Body of pancreas (tissue), 4 donors: ENCODE measurements at regions not wholly inside any gene's neighbourhood (a gene's known extent, or its start where the extent isn't known, plus 50 kb on each side); places are given as distances from the start of the nearest gene placed in this dataset.

Experiments used
- ATAC-seq: fragments of 150-250 bp; one replicate; pipeline ENCODE4 v1.9.1; 2016
- DNase-seq, 4 donors: peaks; one replicate each; pipeline ENCODE4 v3.0.0-alpha.2; 2019
- H3K27ac ChIP-seq, 4 donors: fragments of 200-600 bp; sonication (generic); 1 replicate in 3 of 4; 2 replicates in 1 of 4; pipeline versions ENCODE4 v1.5.1 to v1.6.1; 2016 to 2019; ENCODE audit warnings: mild to moderate bottlenecking in 1 of 4, mixed read lengths in 1 of 4, moderate library complexity in 1 of 4
- H3K27me3 ChIP-seq, 2 donors: fragments of 200-600 bp; sonication (generic); one replicate each; pipeline ENCODE4 v1.6.0; 2016; ENCODE audit warnings: mild to moderate bottlenecking in 1 of 2
- H3K36me3 ChIP-seq, 2 donors: fragments of 200-600 bp; sonication (generic); replicated peaks in 1 of 2; 2 replicates each; pipeline ENCODE4 v1.5.1; 2016; ENCODE audit warnings: low read depth in 2 of 2; ENCODE audit not compliant: insufficient read depth in 1 of 2
- H3K4me1 ChIP-seq: fragments of 200-600 bp; sonication (generic); one replicate; pipeline ENCODE4 v1.6.0; 2016
- H3K4me3 ChIP-seq, 2 donors: fragments of 200-600 bp; sonication (generic); 1 replicate in 1 of 2; 2 replicates in 1 of 2; pipeline ENCODE4 v1.5.1; 2016 to 2019
- H3K9me3 ChIP-seq, 3 donors: fragments of 200-600 bp; sonication (generic); 1 replicate in 2 of 3; 2 replicates in 1 of 3; pipeline ENCODE4 v1.5.1; 2016
- POLR2A ChIP-seq, 3 donors: fragments of 450-650 bp; IDR thresholded peaks; one replicate each; pipeline ENCODE4 v1.6.1; 2016; ENCODE audit warnings: antibody characterized with exemption in 3 of 3, mild to moderate bottlenecking in 2 of 3
- WGBS, 2 donors: methylation state at CpG; one replicate each; pipeline ENCODE4 v1.1.5; 2017; 5-methylcytosine and 5-hydroxymethylcytosine counted together
- intact Hi-C: fragments of 100-400 bp; cut with DNase I; formaldehyde crosslinking; loops from one replicate; pipeline ENCODE4 v1.15.1; 2023
- TF ChIP-seq, protein P1 (sequence below), 7 experiments: fragments of 450-650 bp in 4 of 7; fragments of 200-600 bp in 3 of 7; sonication (generic) in 3 of 7; IDR thresholded peaks; one replicate each; pipeline ENCODE4 v1.5.1; 2016 to 2019; ENCODE audit warnings: antibody characterized with exemption in 7 of 7

DNA sequence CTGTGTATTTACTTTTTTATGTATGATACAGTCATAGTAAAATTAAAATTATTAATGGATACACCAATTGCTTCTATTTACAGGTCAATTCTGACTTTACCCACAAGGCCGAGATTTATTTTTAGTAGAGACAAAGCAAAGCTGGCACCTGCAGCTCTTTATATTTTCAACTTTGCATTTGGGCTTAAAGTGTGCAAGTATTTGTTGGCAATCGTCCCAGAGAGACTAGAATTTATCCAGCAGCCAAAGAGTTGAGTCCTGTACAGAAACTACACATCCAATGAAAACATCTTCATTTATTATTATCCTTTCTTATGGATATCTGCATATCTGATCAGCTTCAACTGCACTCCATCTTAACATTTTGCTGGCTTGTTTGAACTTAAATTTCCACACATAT lies 485.6 kb downstream of the SOX11 start:
- no peak for TF ChIP-seq POLR2A (IDR thresholded peaks at IDR 0.05)
- TF ChIP-seq, protein P1, sequence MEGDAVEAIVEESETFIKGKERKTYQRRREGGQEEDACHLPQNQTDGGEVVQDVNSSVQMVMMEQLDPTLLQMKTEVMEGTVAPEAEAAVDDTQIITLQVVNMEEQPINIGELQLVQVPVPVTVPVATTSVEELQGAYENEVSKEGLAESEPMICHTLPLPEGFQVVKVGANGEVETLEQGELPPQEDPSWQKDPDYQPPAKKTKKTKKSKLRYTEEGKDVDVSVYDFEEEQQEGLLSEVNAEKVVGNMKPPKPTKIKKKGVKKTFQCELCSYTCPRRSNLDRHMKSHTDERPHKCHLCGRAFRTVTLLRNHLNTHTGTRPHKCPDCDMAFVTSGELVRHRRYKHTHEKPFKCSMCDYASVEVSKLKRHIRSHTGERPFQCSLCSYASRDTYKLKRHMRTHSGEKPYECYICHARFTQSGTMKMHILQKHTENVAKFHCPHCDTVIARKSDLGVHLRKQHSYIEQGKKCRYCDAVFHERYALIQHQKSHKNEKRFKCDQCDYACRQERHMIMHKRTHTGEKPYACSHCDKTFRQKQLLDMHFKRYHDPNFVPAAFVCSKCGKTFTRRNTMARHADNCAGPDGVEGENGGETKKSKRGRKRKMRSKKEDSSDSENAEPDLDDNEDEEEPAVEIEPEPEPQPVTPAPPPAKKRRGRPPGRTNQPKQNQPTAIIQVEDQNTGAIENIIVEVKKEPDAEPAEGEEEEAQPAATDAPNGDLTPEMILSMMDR (IDR thresholded peaks at IDR 0.05) = no peak
- Histone ChIP-seq H3K9me3 (no peaks in the 10 kb centered on the region), H3K27ac (no peak overlapping the region), H3K27me3 (no peaks in the 10 kb centered on the region), H3K36me3 (no peaks in the 10 kb centered on the region), H3K4me1 (peaks cover 9% of the 10 kb centered on the region), H3K4me3 (no peak overlapping the region)
- ATAC-seq = no peak
- WGBS, 2 donors = 33 to 36% methylated on average over 2 of the region's 2 CpGs
- intact Hi-C loops = no loop called here
- DNase-seq = no peak

DNA sequence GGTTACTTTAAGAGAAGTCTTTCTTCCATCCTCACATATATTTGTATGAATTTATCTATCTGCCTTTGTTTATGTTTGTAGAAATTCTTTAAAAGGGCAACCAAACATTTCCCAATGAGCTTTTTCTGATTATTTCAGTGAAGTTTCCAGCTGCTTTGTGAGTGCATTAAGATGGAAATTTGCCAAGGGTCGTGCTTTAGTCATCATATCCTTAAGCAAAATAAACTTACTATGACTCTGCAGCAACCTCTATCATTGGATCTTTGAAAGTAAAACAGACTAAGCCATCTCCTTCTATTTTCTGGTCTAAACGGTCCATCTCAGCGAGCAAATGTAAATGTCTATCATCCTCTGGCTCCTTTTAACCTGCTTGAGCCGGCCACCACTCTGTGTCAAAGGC lies 489.3 kb downstream of the SOX11 start:
- ATAC-seq (no peak), DNase-seq (peak in 1 of 4 donors; percentile 18)
- H3K27me3 ChIP-seq = no peaks in the 10 kb centered on the region
- 56 to 60% methylated on average over 4 of the region's 4 CpGs for WGBS, 2 donors
- TF ChIP-seq POLR2A (IDR thresholded peaks at IDR 0.05) = no peak
- TF ChIP-seq, protein P1 (IDR thresholded peaks at IDR 0.05) = no peak
- no peaks in the 10 kb centered on the region for H3K36me3 ChIP-seq
- no peak overlapping the region for H3K27ac ChIP-seq
- intact Hi-C loops = no loop called here
- peaks cover 24% of the 10 kb centered on the region for H3K4me1 ChIP-seq
- H3K9me3 ChIP-seq = no peaks in the 10 kb centered on the region
- no peak overlapping the region for H3K4me3 ChIP-seq

DNA sequence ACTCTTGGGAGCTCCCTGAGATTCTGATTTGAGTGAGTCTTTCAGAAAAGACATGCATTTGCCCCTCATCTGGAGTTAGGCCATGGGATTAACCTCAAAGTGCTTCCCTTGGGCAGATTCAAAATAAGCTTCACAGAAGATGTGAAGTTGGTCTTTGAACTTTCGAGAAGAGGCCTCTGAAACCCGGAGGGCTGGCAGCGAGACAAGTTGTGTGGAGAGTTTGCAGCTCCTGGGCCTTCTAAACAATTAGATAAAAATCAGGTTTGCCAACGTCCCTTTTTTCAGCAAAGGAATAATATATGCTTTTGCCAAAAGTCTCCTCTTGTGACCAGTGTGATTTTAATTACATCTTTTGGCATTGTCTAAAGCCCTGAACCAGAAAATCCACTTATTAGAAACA lies 489.7 kb downstream of the SOX11 start:
- ATAC-seq (no peak), DNase-seq (peak in 1 of 4 donors; percentile 20)
- Histone ChIP-seq H3K27me3 (no peaks in the 10 kb centered on the region), H3K4me1 (peaks cover 28% of the 10 kb centered on the region), H3K27ac (no peak overlapping the region), H3K9me3 (no peaks in the 10 kb centered on the region), H3K4me3 (no peak overlapping the region), H3K36me3 (no peaks in the 10 kb centered on the region)
- 46% methylated on average over 4 of the region's 4 CpGs for WGBS, 2 donors
- intact Hi-C loops = no loop called here
- no peak for TF ChIP-seq POLR2A (IDR thresholded peaks at IDR 0.05)
- TF ChIP-seq, protein P1 (IDR thresholded peaks at IDR 0.05) = no peak

DNA sequence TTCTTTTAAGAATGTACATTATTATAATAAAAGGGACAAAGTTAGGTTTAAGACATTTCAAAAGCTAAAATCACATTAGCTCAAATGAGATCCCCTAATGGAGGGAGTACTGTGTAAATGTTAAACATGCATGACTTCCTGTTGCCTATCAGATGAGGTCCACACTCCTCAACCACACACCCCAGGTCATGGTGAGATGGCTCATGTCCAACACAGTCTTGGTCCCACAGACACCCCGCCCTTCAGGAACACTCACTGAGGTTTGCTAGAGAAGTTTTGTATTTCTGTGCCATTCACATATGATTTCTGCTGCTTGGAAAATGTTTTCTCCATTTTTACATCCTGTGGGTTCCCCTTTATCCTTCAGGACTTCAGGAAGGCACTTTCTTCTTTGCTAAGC lies 491.0 kb downstream of the SOX11 start:
- H3K4me3 ChIP-seq = no peak overlapping the region
- no peaks in the 10 kb centered on the region for H3K36me3 ChIP-seq
- no peak overlapping the region for H3K27ac ChIP-seq
- no peak for ATAC-seq
- peaks cover 40% of the 10 kb centered on the region for H3K4me1 ChIP-seq
- DNase-seq = no peak
- TF ChIP-seq, protein P1 (IDR thresholded peaks at IDR 0.05) = no peak
- TF ChIP-seq POLR2A (IDR thresholded peaks at IDR 0.05) = no peak
- 76 to 100% methylated on average over 1 of the region's 1 CpG for WGBS, 2 donors
- H3K27me3 ChIP-seq = no peaks in the 10 kb centered on the region
- intact Hi-C loops = no loop called here
- no peaks in the 10 kb centered on the region for H3K9me3 ChIP-seq

DNA sequence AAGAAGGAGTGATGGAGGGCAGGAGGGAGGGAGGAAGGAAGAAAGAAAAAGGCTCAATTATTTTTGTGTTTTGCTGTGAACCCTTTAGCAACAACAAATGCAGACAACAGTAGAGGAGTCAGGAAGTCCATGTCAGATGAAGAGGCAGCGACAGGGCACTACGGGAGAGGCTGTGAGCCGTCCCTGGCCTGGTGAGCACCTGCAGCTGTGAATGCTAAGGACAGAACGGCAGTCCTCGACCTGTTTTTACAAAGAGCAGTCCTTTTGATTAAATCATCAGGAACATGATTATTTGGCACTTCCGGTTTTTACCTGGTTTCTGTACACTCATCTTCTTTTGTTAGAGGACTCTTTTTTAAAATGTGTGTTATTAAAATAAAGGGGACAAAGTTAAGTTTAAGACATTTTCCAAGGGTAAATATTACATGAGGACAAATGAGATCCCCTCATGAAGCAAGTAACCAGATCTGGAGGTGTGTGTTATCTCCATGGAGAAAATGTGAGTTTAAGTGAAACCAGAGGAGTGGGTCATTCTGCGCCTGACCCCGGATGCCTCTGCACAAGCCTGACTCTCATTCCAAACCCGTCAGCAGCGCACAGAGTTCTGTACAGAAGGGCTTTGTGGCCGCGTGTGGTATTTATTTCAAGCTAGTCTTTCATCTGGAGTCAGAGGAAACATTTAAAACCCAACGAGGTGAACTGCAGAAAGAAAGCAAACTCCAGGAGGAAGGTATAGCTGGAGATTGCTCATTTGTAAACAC lies 492.5 kb downstream of the SOX11 start:
- Histone ChIP-seq H3K9me3 (no peaks in the 10 kb centered on the region), H3K36me3 (no peaks in the 10 kb centered on the region), H3K4me1 (peaks cover 47% of the 10 kb centered on the region), H3K27ac (peak overlapping the region in 1 of 4 donors; percentile 18), H3K4me3 (no peak overlapping the region), H3K27me3 (no peaks in the 10 kb centered on the region)
- ATAC-seq = no peak
- TF ChIP-seq, protein P1 (IDR thresholded peaks at IDR 0.05) = no peak
- no peak for TF ChIP-seq POLR2A (IDR thresholded peaks at IDR 0.05)
- intact Hi-C loops = no loop called here
- 65 to 67% methylated on average over 13 of the region's 13 CpGs for WGBS, 2 donors
- DNase-seq = peak in 1 of 4 donors; percentile 19
